HFF-Myc (cell line): ENCODE measurements at regions not wholly inside any gene's neighbourhood (a gene's known extent, or its start where the extent isn't known, plus 50 kb on each side); places are given as distances from the start of the nearest gene placed in this dataset.

Source experiments
- DNase-seq: peaks from one replicate; pipeline ENCODE4 v3.0.0-alpha.2; 2011; ENCODE audit warnings: low read depth; ENCODE audit errors: extremely low read depth
- H3K4me3 ChIP-seq: replicated peaks from 2 replicates; pipeline ENCODE4 v1.5.1; 2011; ENCODE audit warnings: low read depth, mild to moderate bottlenecking, control low read depth, low read length
- CTCF ChIP-seq: IDR thresholded peaks from 2 replicates; pipeline ENCODE4 v1.5.1; 2012; ENCODE audit warnings: mild to moderate bottlenecking, low read depth, low read length, control low read depth; ENCODE audit errors: missing control alignments

GRCh38 chr18:77919923-77920322 lies 670.3 kb downstream of the GALR1 start:
- H3K4me3 ChIP-seq = no peak overlapping the region
- no peak for TF ChIP-seq CTCF
- DNase-seq = no peak

GRCh38 chr18:77935342-77935741 lies 685.7 kb downstream of the GALR1 start:
- H3K4me3 ChIP-seq = no peak overlapping the region
- no peak for TF ChIP-seq CTCF
- no peak for DNase-seq

GRCh38 chr18:77940566-77940965 lies 690.9 kb downstream of the GALR1 start:
- no peak for TF ChIP-seq CTCF
- no peak overlapping the region for H3K4me3 ChIP-seq
- no peak for DNase-seq

GRCh38 chr18:77944533-77944932 lies 694.9 kb downstream of the GALR1 start:
- H3K4me3 ChIP-seq = no peak overlapping the region
- no peak for DNase-seq
- no peak for TF ChIP-seq CTCF

GRCh38 chr18:77948567-77948966 lies 698.9 kb downstream of the GALR1 start:
- no peak for DNase-seq

GRCh38 chr18:77949355-77949973 lies 699.8 kb downstream of the GALR1 start:
- DNase-seq = no peak
- TF ChIP-seq CTCF = no peak
- H3K4me3 ChIP-seq = no peak overlapping the region

More at GRCh38 chr18:77948567-77948966, 698.9 kb downstream of the GALR1 start:
- H3K4me3 ChIP-seq = no peak overlapping the region
- TF ChIP-seq CTCF = no peak

- DNase-seq = no peak
- no peak overlapping the region for H3K4me3 ChIP-seq
- TF ChIP-seq CTCF = no peak
These were observed 709.6 kb downstream of the GALR1 start for GRCh38 chr18:77959248-77959647.
